Esophagus squamous epithelium (tissue), 4 donors: ENCODE measurements at regions not wholly inside any gene's neighbourhood (a gene's known extent, or its start where the extent isn't known, plus 50 kb on each side); places are given as distances from the start of the nearest gene placed in this dataset.

ENCODE experiments used
- CTCF ChIP-seq, 6 experiments: fragments of 450-650 bp in 4 of 6; fragments of 200-600 bp in 2 of 6; sonication (generic) in 2 of 6; IDR thresholded peaks; one replicate each; pipeline ENCODE4 v1.5.1; 2016 to 2019; ENCODE audit warnings: antibody characterized with exemption in 6 of 6, mild to moderate bottlenecking in 4 of 6, moderate library complexity in 4 of 6
- POLR2A ChIP-seq, 4 donors: fragments of 450-650 bp; IDR thresholded peaks; one replicate each; pipeline ENCODE4 v1.6.1; 2017; ENCODE audit warnings: antibody characterized with exemption in 4 of 4, mild to moderate bottlenecking in 4 of 4, moderate library complexity in 3 of 4

GRCh38 chr10:4395731-4396130, 430.3 kb upstream of the AKR1E2 start:
- no peak for TF ChIP-seq CTCF (IDR thresholded peaks at IDR 0.05)
- TF ChIP-seq POLR2A (IDR thresholded peaks at IDR 0.05) = no peak
